Prostate gland (tissue), 2 donors: ENCODE measurements at regions not wholly inside any gene's neighbourhood (a gene's known extent, or its start where the extent isn't known, plus 50 kb on each side); places are given as distances from the start of the nearest gene placed in this dataset.

Experiments
- DNase-seq: peaks from one replicate; pipeline ENCODE4 v3.0.0-alpha.2; 2019; ENCODE audit warnings: low spot score
- H3K27ac ChIP-seq, 2 donors: fragments of 200-600 bp; sonication (generic); 2 replicates each; pipeline ENCODE4 v1.5.1; 2017 to 2019
- H3K27me3 ChIP-seq: fragments of 200-600 bp; sonication (generic); replicated peaks from 2 replicates; pipeline ENCODE4 v1.5.1; 2019; ENCODE audit not compliant: insufficient read depth
- H3K36me3 ChIP-seq, 2 donors: fragments of 200-600 bp; sonication (generic); 1 replicate in 1 of 2; 2 replicates in 1 of 2; pipeline versions ENCODE4 v1.5.1 to v1.8.1; 2017 to 2019
- H3K4me1 ChIP-seq: fragments of 200-600 bp; sonication (generic); replicated peaks from 2 replicates; pipeline ENCODE4 v1.5.1; 2019
- H3K4me3 ChIP-seq, 2 donors: fragments of 200-600 bp; sonication (generic); 2 replicates each; pipeline ENCODE4 v1.5.1; 2017 to 2019
- H3K9me3 ChIP-seq: fragments of 200-600 bp; sonication (generic); 2 replicates; pipeline ENCODE4 v1.5.1; 2017
- CTCF ChIP-seq, 4 experiments: fragments of 200-600 bp in 2 of 4; fragments of 450-650 bp in 2 of 4; sonication (generic) in 2 of 4; IDR thresholded peaks; 1 replicate in 3 of 4; 2 replicates in 1 of 4; pipeline ENCODE4 v1.5.1; 2016 to 2019; ENCODE audit warnings: antibody characterized with exemption in 4 of 4, mild to moderate bottlenecking in 2 of 4, moderate library complexity in 2 of 4
- POLR2A ChIP-seq: fragments of 450-650 bp; IDR thresholded peaks from one replicate; pipeline ENCODE4 v1.6.1; 2016; ENCODE audit warnings: antibody characterized with exemption, mild to moderate bottlenecking
- POLR2AphosphoS5 ChIP-seq: sonication (generic); formaldehyde crosslinking; IDR thresholded peaks from one replicate; pipeline ENCODE4 v1.6.1; 2017; ENCODE audit warnings: antibody characterized with exemption
- WGBS: methylation state at CpG from one replicate; pipeline ENCODE4 v1.1.5; 2018; 5-methylcytosine and 5-hydroxymethylcytosine counted together
- intact Hi-C: fragments of 100-400 bp; cut with DNase I; formaldehyde crosslinking; loops from one replicate; pipeline ENCODE4 v1.14.2; 2022

DNA sequence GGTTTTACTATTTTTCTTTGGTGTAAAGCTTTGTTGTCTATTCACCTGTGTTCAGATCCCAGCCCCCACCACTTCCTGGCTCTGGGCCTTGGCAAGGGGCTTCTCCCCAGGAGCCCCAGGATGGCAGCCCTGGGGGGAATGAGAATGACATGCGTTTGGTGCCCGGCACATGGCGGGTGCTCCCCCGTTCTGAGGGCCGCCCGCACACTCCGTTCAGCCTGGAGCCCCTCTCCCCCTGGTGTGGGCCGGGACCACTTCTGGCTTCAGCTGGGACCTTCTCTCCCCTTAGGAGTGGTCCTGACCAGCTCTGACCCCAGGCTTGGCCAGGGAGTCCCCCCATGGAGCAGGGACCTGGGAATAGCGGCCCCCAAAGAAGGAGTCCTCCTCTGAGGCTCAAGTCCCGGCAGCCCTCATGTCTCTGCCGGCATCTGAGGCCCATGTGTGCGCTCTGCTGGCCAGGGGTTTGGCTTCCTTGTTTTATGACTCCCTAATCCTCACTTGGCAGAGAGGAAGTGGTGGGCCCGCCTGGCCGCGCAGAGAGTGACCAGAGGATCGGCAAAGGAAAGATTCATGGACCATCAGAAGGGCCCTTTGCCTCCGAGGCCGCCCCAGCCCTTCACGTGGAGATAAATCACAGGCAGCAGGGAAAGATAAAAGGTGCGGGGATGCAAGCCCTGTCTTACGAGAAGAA lies 57.0 kb upstream of the LMX1B start:
- TF ChIP-seq POLR2AphosphoS5 (no peak), CTCF (IDR thresholded peaks at IDR 0.05) (no peak), POLR2A (no peak)
- WGBS: 86% methylated on average over 21 of the region's 21 CpGs
- H3K4me1 ChIP-seq: no peaks in the 10 kb centered on the region
- intact Hi-C loops: no loop called here
- H3K4me3 ChIP-seq: no peak overlapping the region
- H3K27me3 ChIP-seq: no peaks in the 10 kb centered on the region
- no peak overlapping the region for H3K27ac ChIP-seq
- DNase-seq: no peak
- H3K9me3 ChIP-seq: no peaks in the 10 kb centered on the region
- H3K36me3 ChIP-seq: no peaks in the 10 kb centered on the region

DNA sequence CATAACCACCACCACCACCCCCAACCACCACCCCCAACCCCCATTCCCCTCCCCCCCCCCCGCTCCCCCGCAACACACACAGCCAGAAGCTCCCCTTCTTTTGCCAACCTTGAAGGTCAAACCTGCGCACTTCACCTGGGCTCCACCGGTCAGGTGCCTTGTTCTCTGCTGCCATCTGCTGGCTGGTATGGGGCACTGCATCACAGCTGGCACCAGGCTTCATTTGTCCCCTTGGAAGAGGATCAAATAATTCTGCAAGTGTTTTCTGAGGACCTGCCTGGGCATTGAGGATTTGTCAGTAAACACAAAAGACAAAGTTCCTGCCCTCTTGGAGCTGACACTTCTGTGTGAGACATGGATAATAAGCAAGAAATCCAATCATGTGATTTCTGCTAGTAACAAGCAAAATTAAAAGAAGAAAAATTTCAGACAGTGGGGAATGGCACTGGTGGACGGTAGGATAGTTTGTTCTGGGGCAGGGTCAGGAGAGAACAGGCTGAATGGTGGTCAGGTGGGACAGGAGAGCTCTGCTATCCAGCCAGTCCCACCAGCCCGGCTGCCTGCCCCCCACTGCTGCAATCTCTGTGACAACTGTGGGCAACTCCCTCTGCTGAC lies 55.6 kb upstream of the LMX1B start:
- no peaks in the 10 kb centered on the region for H3K36me3 ChIP-seq
- TF ChIP-seq CTCF (IDR thresholded peaks at IDR 0.05) (peak; percentile 87 to 93 (median 92)), POLR2A (no peak), POLR2AphosphoS5 (no peak)
- DNase-seq: peak; percentile 49

GRCh38 chr9:126559296-126559695 lies 54.4 kb upstream of the LMX1B start:
- WGBS: 93% methylated on average over 2 of the region's 2 CpGs
- Histone ChIP-seq H3K4me3 (no peak overlapping the region), H3K4me1 (no peaks in the 10 kb centered on the region), H3K27me3 (no peaks in the 10 kb centered on the region), H3K9me3 (no peaks in the 10 kb centered on the region), H3K36me3 (no peaks in the 10 kb centered on the region), H3K27ac (no peak overlapping the region)
- intact Hi-C loops: loop anchor here (2.0 kb wide), 1 partner anchor 58 kb away; no protein-coding TSS in a partner anchor
- DNase-seq: no peak
- no peak for TF ChIP-seq CTCF (IDR thresholded peaks at IDR 0.05)
- TF ChIP-seq POLR2A: no peak
- TF ChIP-seq POLR2AphosphoS5: no peak

More for the DNA sequence above, 55.6 kb upstream of the LMX1B start:
- intact Hi-C loops: loop anchor here (2.0 kb wide), 1 partner anchor 57 kb away; no protein-coding TSS in a partner anchor
- Histone ChIP-seq H3K27me3 (no peaks in the 10 kb centered on the region), H3K4me3 (no peak overlapping the region), H3K4me1 (no peaks in the 10 kb centered on the region), H3K27ac (no peak overlapping the region), H3K9me3 (no peaks in the 10 kb centered on the region)
- WGBS: 27% methylated on average over 6 of the region's 6 CpGs

DNA sequence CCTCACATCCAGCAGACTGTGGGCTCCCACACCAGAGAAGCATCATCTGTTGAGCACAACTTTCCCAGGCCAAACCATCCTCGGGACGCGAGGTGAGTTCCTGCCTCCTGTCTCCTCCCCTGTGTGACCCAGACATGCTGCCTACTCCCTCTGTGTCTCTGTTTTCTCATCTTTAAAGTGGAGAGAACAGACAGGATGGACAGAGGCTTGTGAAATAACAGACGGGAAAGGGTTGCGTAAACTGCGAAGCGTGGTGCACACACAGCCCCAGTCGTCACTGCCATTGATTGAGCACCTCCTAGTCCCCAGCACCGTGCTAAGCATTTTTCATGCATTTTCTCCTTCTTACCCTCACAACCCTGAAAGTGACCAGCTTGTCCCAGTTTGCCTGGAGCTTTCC lies 52.1 kb upstream of the LMX1B start:
- Histone ChIP-seq H3K27ac (no peak overlapping the region), H3K27me3 (no peaks in the 10 kb centered on the region), H3K4me1 (no peaks in the 10 kb centered on the region), H3K4me3 (no peak overlapping the region), H3K36me3 (no peaks in the 10 kb centered on the region), H3K9me3 (no peaks in the 10 kb centered on the region)
- no peak for DNase-seq
- whole genome bisulfite sequencing: 50% methylated on average over 9 of the region's 9 CpGs
- TF ChIP-seq POLR2A (no peak), CTCF (IDR thresholded peaks at IDR 0.05) (no peak), POLR2AphosphoS5 (no peak)
- intact Hi-C loops: no loop called here

- Histone ChIP-seq H3K27me3 (no peaks in the 10 kb centered on the region), H3K4me1 (no peaks in the 10 kb centered on the region), H3K36me3 (no peaks in the 10 kb centered on the region), H3K27ac (no peak overlapping the region), H3K9me3 (no peaks in the 10 kb centered on the region), H3K4me3 (no peak overlapping the region)
- TF ChIP-seq POLR2A (no peak), CTCF (IDR thresholded peaks at IDR 0.05) (no peak), POLR2AphosphoS5 (no peak)
- DNase-seq: no peak
- intact Hi-C loops: no loop called here
- 83% methylated on average over 4 of the region's 4 CpGs for WGBS
Observed at GRCh38 chr9:126563556-126563955, 50.2 kb upstream of the LMX1B start.
